ENCODE measurements at regions not wholly inside any gene's neighbourhood (a gene's known extent, or its start where the extent isn't known, plus 50 kb on each side); places are given as distances from the start of the nearest gene placed in this dataset.

GRCh38 chr20:11826334-11826733 is 91.4 kb upstream of the BTBD3 start:
- Histone ChIP-seq H3K27ac (no peak overlapping the region), H3K79me2 (ENCODE audit: insufficient read depth, low read depth) (no peaks in the 10 kb centered on the region), H3K4me3 (IDR thresholded peaks at IDR 0.05; ENCODE audit: insufficient read depth, low read depth, low read length) (no peak overlapping the region), H3K36me3 (ENCODE audit: insufficient read depth) (no peaks in the 10 kb centered on the region), H3K9ac (no peak overlapping the region), H3K4me1 (ENCODE audit: low read depth, poor library complexity, severe bottlenecking) (no peaks in the 10 kb centered on the region), H4K20me1 (ENCODE audit: insufficient read depth) (no peaks in the 10 kb centered on the region), H3K27me3 (ENCODE audit: insufficient read depth, low read depth) (no peaks in the 10 kb centered on the region), H2AFZ (ENCODE audit: low read depth) (no peak overlapping the region), H3K4me2 (no peak overlapping the region)
- no peak for TF ChIP-seq CTCF (conservative IDR thresholded peaks at IDR 0.05; ENCODE audit: low read depth, low read length)

- no peak overlapping the region for H3K27ac ChIP-seq
- H2AFZ ChIP-seq (ENCODE audit: low read depth): no peak overlapping the region
- H3K4me1 ChIP-seq (ENCODE audit: low read depth, poor library complexity, severe bottlenecking): no peaks in the 10 kb centered on the region
- no peak overlapping the region for H3K4me3 ChIP-seq (IDR thresholded peaks at IDR 0.05; ENCODE audit: insufficient read depth, low read depth, low read length)
- no peaks in the 10 kb centered on the region for H3K36me3 ChIP-seq (ENCODE audit: insufficient read depth)
- no peaks in the 10 kb centered on the region for H4K20me1 ChIP-seq (ENCODE audit: insufficient read depth)
- H3K27me3 ChIP-seq (ENCODE audit: insufficient read depth, low read depth): no peaks in the 10 kb centered on the region
- no peaks in the 10 kb centered on the region for H3K79me2 ChIP-seq (ENCODE audit: insufficient read depth, low read depth)
- H3K4me2 ChIP-seq: no peak overlapping the region
- no peak overlapping the region for H3K9ac ChIP-seq
- TF ChIP-seq CTCF (conservative IDR thresholded peaks at IDR 0.05; ENCODE audit: low read depth, low read length): no peak
These were observed 85.3 kb upstream of the BTBD3 start for GRCh38 chr20:11832397-11832796.

- H3K79me2 ChIP-seq (ENCODE audit: insufficient read depth, low read depth): no peaks in the 10 kb centered on the region
- H4K20me1 ChIP-seq (ENCODE audit: insufficient read depth): no peaks in the 10 kb centered on the region
- no peak overlapping the region for H3K4me2 ChIP-seq
- H3K4me1 ChIP-seq (ENCODE audit: low read depth, poor library complexity, severe bottlenecking): no peaks in the 10 kb centered on the region
- H3K9ac ChIP-seq: no peak overlapping the region
- H3K27me3 ChIP-seq (ENCODE audit: insufficient read depth, low read depth): no peaks in the 10 kb centered on the region
- no peak for TF ChIP-seq CTCF (conservative IDR thresholded peaks at IDR 0.05; ENCODE audit: low read depth, low read length)
- no peak overlapping the region for H3K4me3 ChIP-seq (IDR thresholded peaks at IDR 0.05; ENCODE audit: insufficient read depth, low read depth, low read length)
- H2AFZ ChIP-seq (ENCODE audit: low read depth): no peak overlapping the region
- no peak overlapping the region for H3K27ac ChIP-seq
- no peaks in the 10 kb centered on the region for H3K36me3 ChIP-seq (ENCODE audit: insufficient read depth)
These were observed 84.8 kb upstream of the BTBD3 start for GRCh38 chr20:11832851-11833250.

- Histone ChIP-seq H3K79me2 (ENCODE audit: insufficient read depth, low read depth) (no peaks in the 10 kb centered on the region), H4K20me1 (ENCODE audit: insufficient read depth) (no peaks in the 10 kb centered on the region)
- no peak for TF ChIP-seq CTCF (conservative IDR thresholded peaks at IDR 0.05; ENCODE audit: low read depth, low read length)
These were observed 83.9 kb upstream of the BTBD3 start for GRCh38 chr20:11833825-11834224.

More at GRCh38 chr20:11833825-11834224, 83.9 kb upstream of the BTBD3 start:
- H3K4me3 ChIP-seq (IDR thresholded peaks at IDR 0.05; ENCODE audit: insufficient read depth, low read depth, low read length): no peak overlapping the region
- H2AFZ ChIP-seq (ENCODE audit: low read depth): no peak overlapping the region
- H3K27me3 ChIP-seq (ENCODE audit: insufficient read depth, low read depth): no peaks in the 10 kb centered on the region
- no peaks in the 10 kb centered on the region for H3K4me1 ChIP-seq (ENCODE audit: low read depth, poor library complexity, severe bottlenecking)
- no peak overlapping the region for H3K27ac ChIP-seq
- H3K9ac ChIP-seq: no peak overlapping the region
- H3K36me3 ChIP-seq (ENCODE audit: insufficient read depth): no peaks in the 10 kb centered on the region
- no peak overlapping the region for H3K4me2 ChIP-seq

All from KMS-11 (cell line).